Prostate gland (tissue), 2 donors: ENCODE measurements at regions not wholly inside any gene's neighbourhood (a gene's known extent, or its start where the extent isn't known, plus 50 kb on each side); places are given as distances from the start of the nearest gene placed in this dataset.

Source experiments
- DNase-seq: peaks from one replicate; pipeline ENCODE4 v3.0.0-alpha.2; 2019; ENCODE audit warnings: low spot score
- H3K27ac ChIP-seq, 2 donors: fragments of 200-600 bp; sonication (generic); 2 replicates each; pipeline ENCODE4 v1.5.1; 2017 to 2019
- H3K27me3 ChIP-seq: fragments of 200-600 bp; sonication (generic); replicated peaks from 2 replicates; pipeline ENCODE4 v1.5.1; 2019; ENCODE audit not compliant: insufficient read depth
- H3K36me3 ChIP-seq, 2 donors: fragments of 200-600 bp; sonication (generic); 1 replicate in 1 of 2; 2 replicates in 1 of 2; pipeline versions ENCODE4 v1.5.1 to v1.8.1; 2017 to 2019
- H3K4me1 ChIP-seq: fragments of 200-600 bp; sonication (generic); replicated peaks from 2 replicates; pipeline ENCODE4 v1.5.1; 2019
- H3K4me3 ChIP-seq, 2 donors: fragments of 200-600 bp; sonication (generic); 2 replicates each; pipeline ENCODE4 v1.5.1; 2017 to 2019
- H3K9me3 ChIP-seq: fragments of 200-600 bp; sonication (generic); 2 replicates; pipeline ENCODE4 v1.5.1; 2017
- CTCF ChIP-seq, 4 experiments: fragments of 200-600 bp in 2 of 4; fragments of 450-650 bp in 2 of 4; sonication (generic) in 2 of 4; IDR thresholded peaks; 1 replicate in 3 of 4; 2 replicates in 1 of 4; pipeline ENCODE4 v1.5.1; 2016 to 2019; ENCODE audit warnings: antibody characterized with exemption in 4 of 4, mild to moderate bottlenecking in 2 of 4, moderate library complexity in 2 of 4
- POLR2A ChIP-seq: fragments of 450-650 bp; IDR thresholded peaks from one replicate; pipeline ENCODE4 v1.6.1; 2016; ENCODE audit warnings: antibody characterized with exemption, mild to moderate bottlenecking
- POLR2AphosphoS5 ChIP-seq: sonication (generic); formaldehyde crosslinking; IDR thresholded peaks from one replicate; pipeline ENCODE4 v1.6.1; 2017; ENCODE audit warnings: antibody characterized with exemption
- WGBS: methylation state at CpG from one replicate; pipeline ENCODE4 v1.1.5; 2018; 5-methylcytosine and 5-hydroxymethylcytosine counted together
- intact Hi-C: fragments of 100-400 bp; cut with DNase I; formaldehyde crosslinking; loops from one replicate; pipeline ENCODE4 v1.14.2; 2022

- no peak for DNase-seq
- no peak for TF ChIP-seq POLR2AphosphoS5
- TF ChIP-seq POLR2A: no peak
- TF ChIP-seq CTCF (IDR thresholded peaks at IDR 0.05): no peak
- Histone ChIP-seq H3K27ac (no peak overlapping the region), H3K4me3 (no peak overlapping the region), H3K36me3 (no peaks in the 10 kb centered on the region), H3K9me3 (no peaks in the 10 kb centered on the region), H3K4me1 (no peaks in the 10 kb centered on the region), H3K27me3 (no peaks in the 10 kb centered on the region)
- WGBS: 72% methylated on average over 4 of the region's 4 CpGs
- intact Hi-C loops: no loop called here
Observed at GRCh38 chr16:9192746-9193145, 101.3 kb downstream of the HAPSTR1 start.

- no peak overlapping the region for H3K4me3 ChIP-seq
- intact Hi-C loops: no loop called here
- 65% methylated on average over 6 of the region's 6 CpGs for WGBS
- TF ChIP-seq CTCF (IDR thresholded peaks at IDR 0.05) (no peak), POLR2A (no peak), POLR2AphosphoS5 (no peak)
- no peaks in the 10 kb centered on the region for H3K36me3 ChIP-seq
- no peak overlapping the region for H3K27ac ChIP-seq
- no peaks in the 10 kb centered on the region for H3K4me1 ChIP-seq
- no peak for DNase-seq
- H3K27me3 ChIP-seq: no peaks in the 10 kb centered on the region
- H3K9me3 ChIP-seq: no peaks in the 10 kb centered on the region
Observed at GRCh38 chr16:9195287-9195686, 103.8 kb downstream of the HAPSTR1 start.

- intact Hi-C loops: no loop called here
- no peak for TF ChIP-seq POLR2AphosphoS5
- no peak for TF ChIP-seq CTCF (IDR thresholded peaks at IDR 0.05)
- TF ChIP-seq POLR2A: no peak
- Histone ChIP-seq H3K9me3 (no peaks in the 10 kb centered on the region), H3K4me1 (no peaks in the 10 kb centered on the region), H3K36me3 (no peaks in the 10 kb centered on the region), H3K4me3 (no peak overlapping the region), H3K27ac (no peak overlapping the region), H3K27me3 (no peaks in the 10 kb centered on the region)
- DNase-seq: no peak
- WGBS: 73% methylated on average over 8 of the region's 8 CpGs
Observed at GRCh38 chr16:9197957-9198661, 106.7 kb downstream of the HAPSTR1 start.

GRCh38 chr16:9199311-9199710, 107.9 kb downstream of the HAPSTR1 start:
- no peak for DNase-seq
- no peak for TF ChIP-seq POLR2A
- TF ChIP-seq CTCF (IDR thresholded peaks at IDR 0.05): no peak
- TF ChIP-seq POLR2AphosphoS5: no peak
- Histone ChIP-seq H3K27me3 (no peaks in the 10 kb centered on the region), H3K4me1 (no peaks in the 10 kb centered on the region), H3K4me3 (no peak overlapping the region), H3K27ac (no peak overlapping the region), H3K9me3 (no peaks in the 10 kb centered on the region), H3K36me3 (no peaks in the 10 kb centered on the region)
- 43% methylated on average over 8 of the region's 8 CpGs for WGBS
- intact Hi-C loops: no loop called here

GRCh38 chr16:9199751-9200150, 108.3 kb downstream of the HAPSTR1 start:
- Histone ChIP-seq H3K4me1 (no peaks in the 10 kb centered on the region), H3K9me3 (no peaks in the 10 kb centered on the region), H3K4me3 (no peak overlapping the region), H3K27me3 (no peaks in the 10 kb centered on the region), H3K27ac (no peak overlapping the region), H3K36me3 (no peaks in the 10 kb centered on the region)
- DNase-seq: no peak
- intact Hi-C loops: no loop called here
- WGBS: 82% methylated on average over 2 of the region's 2 CpGs
- no peak for TF ChIP-seq POLR2A
- TF ChIP-seq CTCF (IDR thresholded peaks at IDR 0.05): no peak
- TF ChIP-seq POLR2AphosphoS5: no peak
